Peyer's patch (tissue), 4 donors: ENCODE measurements at regions not wholly inside any gene's neighbourhood (a gene's known extent, or its start where the extent isn't known, plus 50 kb on each side); places are given as distances from the start of the nearest gene placed in this dataset.

Source experiments
- CTCF ChIP-seq, 6 experiments: fragments of 450-650 bp in 4 of 6; fragments of 200-600 bp in 2 of 6; sonication (generic) in 1 of 6; IDR thresholded peaks; one replicate each; pipeline ENCODE4 v1.5.1; 2017 to 2019; ENCODE audit warnings: antibody characterized with exemption in 6 of 6, mild to moderate bottlenecking in 3 of 6, moderate library complexity in 1 of 6
- POLR2A ChIP-seq, 2 donors: fragments of 450-650 bp; IDR thresholded peaks; one replicate each; pipeline ENCODE4 v1.5.1; 2017; ENCODE audit warnings: antibody characterized with exemption in 2 of 2, mild to moderate bottlenecking in 2 of 2, moderate library complexity in 2 of 2

- no peak for TF ChIP-seq CTCF (IDR thresholded peaks at IDR 0.05)
- TF ChIP-seq POLR2A (IDR thresholded peaks at IDR 0.05): no peak
Measured at GRCh38 chr15:36026627-36027283, 480.8 kb upstream of the DPH6 start.
